GM12873 (cell line): ENCODE measurements at regions not wholly inside any gene's neighbourhood (a gene's known extent, or its start where the extent isn't known, plus 50 kb on each side); places are given as distances from the start of the nearest gene placed in this dataset.

Experiments
- TF ChIP-seq, protein P1 (sequence below): IDR thresholded peaks from 2 replicates; pipeline ENCODE4 v1.5.1; 2012; ENCODE audit warnings: low read depth, mild to moderate bottlenecking, moderate library complexity, low read length, control low read depth; ENCODE audit not compliant: insufficient read depth; ENCODE audit errors: missing control alignments

- TF ChIP-seq, protein P1, sequence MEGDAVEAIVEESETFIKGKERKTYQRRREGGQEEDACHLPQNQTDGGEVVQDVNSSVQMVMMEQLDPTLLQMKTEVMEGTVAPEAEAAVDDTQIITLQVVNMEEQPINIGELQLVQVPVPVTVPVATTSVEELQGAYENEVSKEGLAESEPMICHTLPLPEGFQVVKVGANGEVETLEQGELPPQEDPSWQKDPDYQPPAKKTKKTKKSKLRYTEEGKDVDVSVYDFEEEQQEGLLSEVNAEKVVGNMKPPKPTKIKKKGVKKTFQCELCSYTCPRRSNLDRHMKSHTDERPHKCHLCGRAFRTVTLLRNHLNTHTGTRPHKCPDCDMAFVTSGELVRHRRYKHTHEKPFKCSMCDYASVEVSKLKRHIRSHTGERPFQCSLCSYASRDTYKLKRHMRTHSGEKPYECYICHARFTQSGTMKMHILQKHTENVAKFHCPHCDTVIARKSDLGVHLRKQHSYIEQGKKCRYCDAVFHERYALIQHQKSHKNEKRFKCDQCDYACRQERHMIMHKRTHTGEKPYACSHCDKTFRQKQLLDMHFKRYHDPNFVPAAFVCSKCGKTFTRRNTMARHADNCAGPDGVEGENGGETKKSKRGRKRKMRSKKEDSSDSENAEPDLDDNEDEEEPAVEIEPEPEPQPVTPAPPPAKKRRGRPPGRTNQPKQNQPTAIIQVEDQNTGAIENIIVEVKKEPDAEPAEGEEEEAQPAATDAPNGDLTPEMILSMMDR: no peak
Observed at GRCh38 chr13:76697288-76697687, 188.9 kb downstream of the KCTD12 start.

- TF ChIP-seq, protein P1: no peak
Observed at GRCh38 chr13:76696370-76696769, 189.8 kb downstream of the KCTD12 start.

DNA sequence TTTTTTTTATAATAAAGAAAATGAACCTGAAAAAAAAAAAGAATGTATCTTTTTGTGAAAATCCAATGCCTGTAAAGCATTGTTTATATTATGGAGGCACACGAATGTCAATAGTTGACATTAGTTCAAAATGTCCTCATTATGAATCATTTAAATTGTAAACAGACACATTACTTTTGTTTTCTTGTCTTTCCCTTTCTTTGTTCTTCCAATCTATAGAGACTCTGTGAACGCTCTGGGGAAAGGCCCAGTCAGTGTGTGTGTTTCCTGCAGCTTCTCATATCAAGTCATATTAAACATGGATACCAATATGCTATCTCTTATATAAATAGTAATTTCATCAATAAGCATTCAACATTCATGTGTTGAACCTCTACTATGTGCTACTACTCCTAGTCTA, 193.1 kb downstream of the KCTD12 start:
- TF ChIP-seq, protein P1: no peak

DNA sequence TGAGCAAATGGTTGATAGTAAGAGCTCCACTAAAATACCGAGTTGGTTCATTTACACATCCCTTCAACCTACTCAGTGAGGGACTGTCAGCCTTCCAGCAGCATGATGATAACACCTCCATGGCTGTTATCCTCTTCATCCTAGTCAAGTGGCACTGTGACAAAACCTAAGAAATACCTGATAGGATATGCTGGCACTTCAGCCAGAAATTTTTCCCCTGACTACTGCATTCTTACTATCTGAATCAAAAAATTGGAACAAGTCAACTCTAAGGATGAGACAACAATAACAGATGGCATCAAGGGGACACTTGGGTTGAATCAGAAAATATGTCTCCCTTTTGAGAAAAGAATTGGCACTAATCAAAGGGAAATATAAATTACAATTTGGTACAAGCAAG, 193.9 kb downstream of the KCTD12 start:
- TF ChIP-seq, protein P1: no peak

GRCh38 chr13:76690611-76691010, 195.6 kb downstream of the KCTD12 start:
- TF ChIP-seq, protein P1: no peak

- TF ChIP-seq, protein P1: no peak
Observed at GRCh38 chr13:76687467-76687866, 198.7 kb downstream of the KCTD12 start.

GRCh38 chr13:76685938-76686337, 200.3 kb downstream of the KCTD12 start:
- TF ChIP-seq, protein P1: no peak
